ENCODE measurements at regions not wholly inside any gene's neighbourhood (a gene's known extent, or its start where the extent isn't known, plus 50 kb on each side); places are given as distances from the start of the nearest gene placed in this dataset.

GRCh38 chr13:109875746-109876145 is 89.4 kb upstream of the IRS2 start:
- H3K27ac ChIP-seq (ENCODE audit: low read depth, low read length) = no peak overlapping the region
- no peak overlapping the region for H3K4me3 ChIP-seq (ENCODE audit: low read depth in 1 of 2, low read length in 2 of 2)
- no peaks in the 10 kb centered on the region for H3K9me3 ChIP-seq (ENCODE audit: low read length)
- H3K27me3 ChIP-seq (ENCODE audit: control insufficient read depth in 1 of 2, insufficient read depth in 2 of 2, low read length in 2 of 2) = no peaks in the 10 kb centered on the region
- no peaks in the 10 kb centered on the region for H3K4me1 ChIP-seq (ENCODE audit: insufficient read depth, low read length)
- no peaks in the 10 kb centered on the region for H3K36me3 ChIP-seq (ENCODE audit: insufficient read depth, low read length)
- H3K9ac ChIP-seq (ENCODE audit: low read length) = no peak overlapping the region

GRCh38 chr13:109874484-109875454 is 88.4 kb upstream of the IRS2 start:
- H3K27me3 ChIP-seq (ENCODE audit: control insufficient read depth in 1 of 2, insufficient read depth in 2 of 2, low read length in 2 of 2) = no peaks in the 10 kb centered on the region
- no peaks in the 10 kb centered on the region for H3K36me3 ChIP-seq (ENCODE audit: insufficient read depth, low read length)
- H3K9ac ChIP-seq (ENCODE audit: low read length) = no peak overlapping the region
- H3K27ac ChIP-seq (ENCODE audit: low read depth, low read length) = no peak overlapping the region
- H3K4me3 ChIP-seq (ENCODE audit: low read depth in 1 of 2, low read length in 2 of 2) = no peak overlapping the region
- H3K9me3 ChIP-seq (ENCODE audit: low read length) = no peaks in the 10 kb centered on the region
- H3K4me1 ChIP-seq (ENCODE audit: insufficient read depth, low read length) = peaks cover 7% of the 10 kb centered on the region

DNA sequence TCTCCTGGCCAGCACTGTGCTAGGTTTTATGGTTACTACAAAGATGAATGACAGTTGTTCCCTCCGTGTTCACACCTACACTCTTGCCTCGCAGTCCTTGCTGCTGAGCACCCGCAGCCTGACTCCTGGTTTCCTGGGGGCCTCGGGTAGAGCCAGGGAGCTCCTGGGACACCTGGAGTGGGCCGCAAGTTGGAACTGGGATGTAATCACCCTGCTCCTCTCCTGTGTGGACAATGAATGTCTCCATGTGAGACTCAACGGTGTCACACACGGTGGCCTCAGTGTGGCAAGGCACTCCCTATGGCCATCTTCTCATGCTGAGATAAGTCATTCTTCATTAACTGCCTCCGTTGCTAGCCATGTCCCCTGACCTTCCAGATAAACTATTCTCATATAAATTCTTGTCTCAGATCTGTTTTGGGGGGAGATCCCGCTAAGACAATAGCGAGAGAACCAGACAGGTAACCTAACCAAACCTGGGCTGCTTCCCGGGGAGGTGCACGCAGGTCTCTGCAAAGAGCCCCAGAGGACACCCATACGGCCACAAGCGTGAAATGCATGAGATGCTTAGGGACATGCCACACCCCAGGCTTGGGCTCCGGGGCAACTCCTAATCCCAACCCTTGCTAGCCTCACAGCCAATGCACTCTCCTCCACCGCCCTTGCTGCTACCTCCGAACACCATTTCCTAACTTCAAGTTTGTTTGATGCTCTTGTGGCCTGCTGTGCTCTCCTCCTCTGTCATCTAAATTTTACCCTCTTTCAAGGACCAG is 87.2 kb upstream of the IRS2 start:
- Histone ChIP-seq H3K27me3 (ENCODE audit: control insufficient read depth in 1 of 2, insufficient read depth in 2 of 2, low read length in 2 of 2) (no peaks in the 10 kb centered on the region), H3K4me3 (ENCODE audit: low read depth in 1 of 2, low read length in 2 of 2) (no peak overlapping the region), H3K27ac (ENCODE audit: low read depth, low read length) (no peak overlapping the region), H3K9ac (ENCODE audit: low read length) (no peak overlapping the region), H3K4me1 (ENCODE audit: insufficient read depth, low read length) (peaks cover 13% of the 10 kb centered on the region), H3K36me3 (ENCODE audit: insufficient read depth, low read length) (no peaks in the 10 kb centered on the region), H3K9me3 (ENCODE audit: low read length) (no peaks in the 10 kb centered on the region)

GRCh38 chr13:109872864-109873263 is 86.5 kb upstream of the IRS2 start:
- no peak overlapping the region for H3K4me3 ChIP-seq (ENCODE audit: low read depth in 1 of 2, low read length in 2 of 2)
- H3K27ac ChIP-seq (ENCODE audit: low read depth, low read length) = no peak overlapping the region
- no peak overlapping the region for H3K9ac ChIP-seq (ENCODE audit: low read length)
- H3K9me3 ChIP-seq (ENCODE audit: low read length) = no peaks in the 10 kb centered on the region
- no peaks in the 10 kb centered on the region for H3K27me3 ChIP-seq (ENCODE audit: control insufficient read depth in 1 of 2, insufficient read depth in 2 of 2, low read length in 2 of 2)
- H3K4me1 ChIP-seq (ENCODE audit: insufficient read depth, low read length) = peaks cover 13% of the 10 kb centered on the region
- no peaks in the 10 kb centered on the region for H3K36me3 ChIP-seq (ENCODE audit: insufficient read depth, low read length)

DNA sequence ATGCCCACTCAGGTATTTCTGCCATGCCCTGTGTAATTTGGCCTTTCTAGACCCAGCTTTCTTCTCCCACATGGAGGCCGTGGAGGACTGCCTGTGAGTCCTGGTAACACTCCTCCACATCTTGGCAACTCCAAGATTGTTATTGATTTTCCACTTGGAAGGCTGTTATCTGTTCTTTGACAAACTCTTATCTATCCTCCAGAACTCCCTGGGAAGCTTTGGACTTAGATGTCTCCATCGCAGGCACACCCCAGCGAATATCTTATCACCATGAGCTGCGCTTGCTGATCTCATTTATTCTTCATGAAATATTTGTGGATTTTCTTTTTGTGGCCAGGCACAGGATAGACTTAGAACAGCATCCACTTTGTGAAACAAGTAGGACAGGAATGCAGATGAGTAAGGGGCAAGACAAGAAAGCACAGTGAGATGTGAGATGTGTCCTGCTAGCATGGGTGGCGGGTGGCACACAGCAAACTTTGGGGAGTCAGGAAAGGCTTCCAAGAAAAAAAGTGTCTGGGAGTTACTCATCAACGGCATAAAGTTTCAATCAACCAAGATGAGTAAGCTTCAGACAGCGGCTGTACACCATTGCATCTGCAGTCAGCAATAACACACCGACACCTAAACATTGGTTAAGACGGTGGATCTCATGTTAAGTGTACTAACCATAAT is 84.5 kb upstream of the IRS2 start:
- Histone ChIP-seq H3K36me3 (ENCODE audit: insufficient read depth, low read length) (no peaks in the 10 kb centered on the region), H3K27ac (ENCODE audit: low read depth, low read length) (no peak overlapping the region), H3K9ac (ENCODE audit: low read length) (no peak overlapping the region), H3K4me1 (ENCODE audit: insufficient read depth, low read length) (peaks cover 13% of the 10 kb centered on the region), H3K9me3 (ENCODE audit: low read length) (no peaks in the 10 kb centered on the region), H3K4me3 (ENCODE audit: low read depth in 1 of 2, low read length in 2 of 2) (no peak overlapping the region), H3K27me3 (ENCODE audit: control insufficient read depth in 1 of 2, insufficient read depth in 2 of 2, low read length in 2 of 2) (no peaks in the 10 kb centered on the region)

DNA sequence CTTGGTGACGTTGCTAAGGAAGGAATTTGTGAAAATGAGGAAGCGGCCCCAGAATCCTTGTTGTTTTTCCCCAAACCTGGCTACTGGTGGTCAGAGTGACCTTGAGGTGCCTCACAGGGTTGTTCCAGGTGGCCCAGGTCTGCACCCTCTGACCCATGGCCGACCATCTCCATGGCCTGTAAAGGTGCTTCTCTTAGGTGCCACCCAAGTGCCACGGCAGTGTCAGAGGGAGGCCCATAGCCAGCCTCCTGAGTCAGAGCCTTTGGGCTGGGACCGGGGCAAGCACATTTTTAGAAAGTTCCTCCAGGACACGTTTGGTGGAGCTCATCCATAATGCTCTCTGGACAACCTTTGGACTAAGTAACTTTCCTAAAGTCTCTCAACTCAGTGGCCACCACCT is 83.9 kb upstream of the IRS2 start:
- H3K27ac ChIP-seq (ENCODE audit: low read depth, low read length) = peak overlapping the region; percentile 3
- H3K9ac ChIP-seq (ENCODE audit: low read length) = no peak overlapping the region
- H3K4me3 ChIP-seq (ENCODE audit: low read depth in 1 of 2, low read length in 2 of 2) = peak overlapping the region in 1 of 2 donors; percentile 58

GRCh38 chr13:109869312-109870237 is 83.2 kb upstream of the IRS2 start:
- H3K9me3 ChIP-seq (ENCODE audit: low read length) = no peaks in the 10 kb centered on the region
- H3K4me3 ChIP-seq (ENCODE audit: low read depth in 1 of 2, low read length in 2 of 2) = peak overlapping the region; percentile 9 to 58
- peak overlapping the region; percentile 60 for H3K27ac ChIP-seq (ENCODE audit: low read depth, low read length)
- no peak overlapping the region for H3K9ac ChIP-seq (ENCODE audit: low read length)
- H3K4me1 ChIP-seq (ENCODE audit: insufficient read depth, low read length) = peaks cover 13% of the 10 kb centered on the region
- H3K36me3 ChIP-seq (ENCODE audit: insufficient read depth, low read length) = no peaks in the 10 kb centered on the region
- no peaks in the 10 kb centered on the region for H3K27me3 ChIP-seq (ENCODE audit: control insufficient read depth in 1 of 2, insufficient read depth in 2 of 2, low read length in 2 of 2)

More for the DNA sequence above, 83.9 kb upstream of the IRS2 start:
- Histone ChIP-seq H3K36me3 (ENCODE audit: insufficient read depth, low read length) (no peaks in the 10 kb centered on the region), H3K4me1 (ENCODE audit: insufficient read depth, low read length) (peaks cover 13% of the 10 kb centered on the region), H3K27me3 (ENCODE audit: control insufficient read depth in 1 of 2, insufficient read depth in 2 of 2, low read length in 2 of 2) (no peaks in the 10 kb centered on the region), H3K9me3 (ENCODE audit: low read length) (no peaks in the 10 kb centered on the region)

GRCh38 chr13:109868578-109869311 is 82.4 kb upstream of the IRS2 start:
- H3K4me3 ChIP-seq (ENCODE audit: low read depth in 1 of 2, low read length in 2 of 2) = peak overlapping the region in 1 of 2 donors; percentile 58

GRCh38 chr13:109867766-109868165 is 81.4 kb upstream of the IRS2 start:
- Histone ChIP-seq H3K4me3 (ENCODE audit: low read depth in 1 of 2, low read length in 2 of 2) (no peak overlapping the region), H3K27ac (ENCODE audit: low read depth, low read length) (no peak overlapping the region), H3K9me3 (ENCODE audit: low read length) (no peaks in the 10 kb centered on the region)

More at GRCh38 chr13:109868578-109869311, 82.4 kb upstream of the IRS2 start:
- Histone ChIP-seq H3K9me3 (ENCODE audit: low read length) (no peaks in the 10 kb centered on the region), H3K9ac (ENCODE audit: low read length) (no peak overlapping the region), H3K27ac (ENCODE audit: low read depth, low read length) (peak overlapping the region; percentile 60), H3K36me3 (ENCODE audit: insufficient read depth, low read length) (no peaks in the 10 kb centered on the region), H3K4me1 (ENCODE audit: insufficient read depth, low read length) (peaks cover 13% of the 10 kb centered on the region), H3K27me3 (ENCODE audit: control insufficient read depth in 1 of 2, insufficient read depth in 2 of 2, low read length in 2 of 2) (no peaks in the 10 kb centered on the region)

DNA sequence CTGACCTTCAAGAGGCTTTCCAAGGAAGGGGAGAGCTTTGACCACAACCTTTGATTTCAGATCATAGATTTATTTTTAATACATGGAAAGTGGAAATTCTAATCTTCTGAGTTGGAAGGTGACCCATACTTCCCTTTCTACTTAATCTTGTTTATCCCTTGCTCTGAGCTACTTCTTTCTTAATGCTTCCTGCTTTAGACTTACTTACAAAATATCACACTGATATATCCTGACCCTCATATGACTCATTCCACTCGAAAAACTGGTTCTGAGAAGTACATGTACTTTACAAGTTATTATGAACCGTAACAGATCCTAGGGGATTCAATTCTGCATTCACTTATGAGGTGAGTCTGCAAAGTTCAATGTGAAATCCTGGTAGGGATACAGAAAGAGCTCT is 76.2 kb upstream of the IRS2 start:
- Histone ChIP-seq H3K4me3 (ENCODE audit: low read depth in 1 of 2, low read length in 2 of 2) (no peak overlapping the region), H3K36me3 (ENCODE audit: insufficient read depth, low read length) (no peaks in the 10 kb centered on the region), H3K9me3 (ENCODE audit: low read length) (no peaks in the 10 kb centered on the region), H3K27me3 (ENCODE audit: control insufficient read depth in 1 of 2, insufficient read depth in 2 of 2, low read length in 2 of 2) (no peaks in the 10 kb centered on the region), H3K4me1 (ENCODE audit: insufficient read depth, low read length) (no peaks in the 10 kb centered on the region), H3K9ac (ENCODE audit: low read length) (no peak overlapping the region), H3K27ac (ENCODE audit: low read depth, low read length) (no peak overlapping the region)

More at GRCh38 chr13:109867766-109868165, 81.4 kb upstream of the IRS2 start:
- Histone ChIP-seq H3K9ac (ENCODE audit: low read length) (no peak overlapping the region), H3K36me3 (ENCODE audit: insufficient read depth, low read length) (no peaks in the 10 kb centered on the region), H3K27me3 (ENCODE audit: control insufficient read depth in 1 of 2, insufficient read depth in 2 of 2, low read length in 2 of 2) (no peaks in the 10 kb centered on the region), H3K4me1 (ENCODE audit: insufficient read depth, low read length) (peaks cover 13% of the 10 kb centered on the region)
